ENCODE measurements at regions not wholly inside any gene's neighbourhood (a gene's known extent, or its start where the extent isn't known, plus 50 kb on each side); places are given as distances from the start of the nearest gene placed in this dataset.

DNA sequence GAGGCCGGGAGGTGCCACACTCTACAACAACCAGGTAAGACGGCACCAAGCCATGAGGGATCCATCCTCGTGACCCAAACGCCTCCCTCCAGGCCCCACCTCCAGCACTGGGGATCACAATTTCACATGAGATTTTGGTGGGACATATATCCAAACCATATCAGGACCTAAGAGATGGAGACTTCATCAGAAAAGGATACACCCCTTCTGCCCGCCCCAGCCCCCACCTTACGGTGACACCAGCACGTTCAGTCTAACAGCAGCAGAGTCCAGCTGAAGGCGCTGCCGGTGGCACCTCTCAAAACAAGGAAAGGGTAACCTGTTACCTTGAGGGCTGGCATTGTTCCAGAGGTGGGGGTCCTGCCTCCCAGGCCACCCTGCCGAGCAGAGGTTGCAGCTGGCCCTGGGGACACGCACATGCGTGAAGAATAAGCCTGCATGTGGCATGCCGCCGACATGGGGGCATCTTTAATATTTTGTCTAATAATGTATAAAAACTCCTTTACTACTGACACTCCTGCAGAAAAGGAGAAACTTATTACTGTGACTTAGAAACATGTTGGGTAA is 154.4 kb downstream of the GALR1 start:
- TF ChIP-seq, protein P1, sequence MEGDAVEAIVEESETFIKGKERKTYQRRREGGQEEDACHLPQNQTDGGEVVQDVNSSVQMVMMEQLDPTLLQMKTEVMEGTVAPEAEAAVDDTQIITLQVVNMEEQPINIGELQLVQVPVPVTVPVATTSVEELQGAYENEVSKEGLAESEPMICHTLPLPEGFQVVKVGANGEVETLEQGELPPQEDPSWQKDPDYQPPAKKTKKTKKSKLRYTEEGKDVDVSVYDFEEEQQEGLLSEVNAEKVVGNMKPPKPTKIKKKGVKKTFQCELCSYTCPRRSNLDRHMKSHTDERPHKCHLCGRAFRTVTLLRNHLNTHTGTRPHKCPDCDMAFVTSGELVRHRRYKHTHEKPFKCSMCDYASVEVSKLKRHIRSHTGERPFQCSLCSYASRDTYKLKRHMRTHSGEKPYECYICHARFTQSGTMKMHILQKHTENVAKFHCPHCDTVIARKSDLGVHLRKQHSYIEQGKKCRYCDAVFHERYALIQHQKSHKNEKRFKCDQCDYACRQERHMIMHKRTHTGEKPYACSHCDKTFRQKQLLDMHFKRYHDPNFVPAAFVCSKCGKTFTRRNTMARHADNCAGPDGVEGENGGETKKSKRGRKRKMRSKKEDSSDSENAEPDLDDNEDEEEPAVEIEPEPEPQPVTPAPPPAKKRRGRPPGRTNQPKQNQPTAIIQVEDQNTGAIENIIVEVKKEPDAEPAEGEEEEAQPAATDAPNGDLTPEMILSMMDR (IDR thresholded peaks at IDR 0.05) = no peak
- no peak for TF ChIP-seq POLR2AphosphoS5 (IDR thresholded peaks at IDR 0.05; ENCODE audit: insufficient read depth in 1 of 2, low read depth in 1 of 2)
- TF ChIP-seq POLR2A (IDR thresholded peaks at IDR 0.05) = no peak

Data from vagina (tissue), 2 donors.